ENCODE measurements at regions not wholly inside any gene's neighbourhood (a gene's known extent, or its start where the extent isn't known, plus 50 kb on each side); places are given as distances from the start of the nearest gene placed in this dataset.

GRCh38 chrX:40484408-40485091, 96.2 kb upstream of the ATP6AP2 start:
- TF ChIP-seq CTCF (IDR thresholded peaks at IDR 0.05), result no peak
- no peak for TF ChIP-seq POLR2A (IDR thresholded peaks at IDR 0.05)
